ENCODE measurements at regions not wholly inside any gene's neighbourhood (a gene's known extent, or its start where the extent isn't known, plus 50 kb on each side); places are given as distances from the start of the nearest gene placed in this dataset.

DNA sequence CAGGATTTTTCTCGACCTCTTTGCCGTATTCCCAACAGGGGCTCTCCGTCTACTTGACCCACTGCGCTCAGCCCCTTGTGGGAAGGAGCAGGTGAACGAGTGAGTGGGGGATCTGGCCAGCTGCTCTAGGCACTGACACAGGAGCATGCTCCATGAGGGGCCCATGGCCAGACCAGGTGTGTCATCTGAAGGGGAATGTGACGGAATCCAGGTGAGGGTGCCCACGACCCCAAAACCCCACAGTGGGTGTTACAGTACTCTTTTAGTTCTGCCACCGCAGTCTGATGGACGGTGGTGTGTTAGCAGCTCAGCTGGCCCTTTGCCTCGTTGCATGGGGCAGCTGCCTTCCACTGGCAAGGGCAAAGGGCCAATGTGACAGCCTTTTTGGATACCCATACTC, 601.4 kb upstream of the NCAM2 start:
- no peak for TF ChIP-seq POLR2A (IDR thresholded peaks at IDR 0.05; ENCODE audit: low read depth)
- TF ChIP-seq, protein P1, sequence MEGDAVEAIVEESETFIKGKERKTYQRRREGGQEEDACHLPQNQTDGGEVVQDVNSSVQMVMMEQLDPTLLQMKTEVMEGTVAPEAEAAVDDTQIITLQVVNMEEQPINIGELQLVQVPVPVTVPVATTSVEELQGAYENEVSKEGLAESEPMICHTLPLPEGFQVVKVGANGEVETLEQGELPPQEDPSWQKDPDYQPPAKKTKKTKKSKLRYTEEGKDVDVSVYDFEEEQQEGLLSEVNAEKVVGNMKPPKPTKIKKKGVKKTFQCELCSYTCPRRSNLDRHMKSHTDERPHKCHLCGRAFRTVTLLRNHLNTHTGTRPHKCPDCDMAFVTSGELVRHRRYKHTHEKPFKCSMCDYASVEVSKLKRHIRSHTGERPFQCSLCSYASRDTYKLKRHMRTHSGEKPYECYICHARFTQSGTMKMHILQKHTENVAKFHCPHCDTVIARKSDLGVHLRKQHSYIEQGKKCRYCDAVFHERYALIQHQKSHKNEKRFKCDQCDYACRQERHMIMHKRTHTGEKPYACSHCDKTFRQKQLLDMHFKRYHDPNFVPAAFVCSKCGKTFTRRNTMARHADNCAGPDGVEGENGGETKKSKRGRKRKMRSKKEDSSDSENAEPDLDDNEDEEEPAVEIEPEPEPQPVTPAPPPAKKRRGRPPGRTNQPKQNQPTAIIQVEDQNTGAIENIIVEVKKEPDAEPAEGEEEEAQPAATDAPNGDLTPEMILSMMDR (IDR thresholded peaks at IDR 0.05): no peak
- TF ChIP-seq POLR2AphosphoS5 (IDR thresholded peaks at IDR 0.05): no peak
